Peyer's patch (tissue), 4 donors: ENCODE measurements at regions not wholly inside any gene's neighbourhood (a gene's known extent, or its start where the extent isn't known, plus 50 kb on each side); places are given as distances from the start of the nearest gene placed in this dataset.

Experiments used
- DNase-seq, 3 donors: peaks; one replicate each; pipeline ENCODE4 v3.0.0-alpha.2; 2017 to 2019
- H3K27ac ChIP-seq, 4 donors: fragments of 200-600 bp; sonication (generic); one replicate each; pipeline ENCODE4 v1.5.1; 2016 to 2019
- H3K27me3 ChIP-seq, 2 donors: fragments of 200-600 bp; sonication (generic); one replicate each; pipeline ENCODE4 v1.5.1; 2019
- H3K36me3 ChIP-seq, 3 donors: fragments of 200-600 bp; sonication (generic); one replicate each; pipeline ENCODE4 v1.5.1; 2016 to 2019
- H3K4me1 ChIP-seq, 4 donors: fragments of 200-600 bp; sonication (generic); one replicate each; pipeline ENCODE4 v1.5.1; 2016 to 2019
- H3K4me3 ChIP-seq, 4 donors: fragments of 200-600 bp; sonication (generic); 1 replicate in 3 of 4; 2 replicates in 1 of 4; pipeline ENCODE4 v1.5.1; 2016 to 2019; ENCODE audit warnings: mild to moderate bottlenecking in 1 of 4
- H3K9me3 ChIP-seq, 4 donors: fragments of 200-600 bp; sonication (generic); one replicate each; pipeline ENCODE4 v1.5.1; 2016 to 2019; ENCODE audit warnings: mild to moderate bottlenecking in 1 of 4
- CTCF ChIP-seq, 6 experiments: fragments of 450-650 bp in 4 of 6; fragments of 200-600 bp in 2 of 6; sonication (generic) in 1 of 6; IDR thresholded peaks; one replicate each; pipeline ENCODE4 v1.5.1; 2017 to 2019; ENCODE audit warnings: antibody characterized with exemption in 6 of 6, mild to moderate bottlenecking in 3 of 6, moderate library complexity in 1 of 6
- POLR2A ChIP-seq, 2 donors: fragments of 450-650 bp; IDR thresholded peaks; one replicate each; pipeline ENCODE4 v1.5.1; 2017; ENCODE audit warnings: antibody characterized with exemption in 2 of 2, mild to moderate bottlenecking in 2 of 2, moderate library complexity in 2 of 2

GRCh38 chr14:56036353-56036752, 81.9 kb upstream of the PELI2 start:
- Histone ChIP-seq H3K9me3 (no peaks in the 10 kb centered on the region), H3K4me1 (no peaks in the 10 kb centered on the region), H3K27me3 (no peaks in the 10 kb centered on the region), H3K27ac (no peak overlapping the region), H3K36me3 (no peaks in the 10 kb centered on the region), H3K4me3 (no peak overlapping the region)
- DNase-seq = no peak
- TF ChIP-seq POLR2A (IDR thresholded peaks at IDR 0.05) = no peak

- Histone ChIP-seq H3K27me3 (no peaks in the 10 kb centered on the region), H3K4me3 (no peak overlapping the region), H3K4me1 (no peaks in the 10 kb centered on the region), H3K27ac (no peak overlapping the region), H3K36me3 (no peaks in the 10 kb centered on the region), H3K9me3 (no peaks in the 10 kb centered on the region)
- no peak for DNase-seq
- TF ChIP-seq CTCF (IDR thresholded peaks at IDR 0.05) (no peak), POLR2A (IDR thresholded peaks at IDR 0.05) (no peak)
Measured at GRCh38 chr14:56040121-56040520, 78.1 kb upstream of the PELI2 start.

GRCh38 chr14:56044196-56044595, 74.0 kb upstream of the PELI2 start:
- Histone ChIP-seq H3K36me3 (no peaks in the 10 kb centered on the region), H3K27me3 (no peaks in the 10 kb centered on the region), H3K4me1 (no peaks in the 10 kb centered on the region), H3K4me3 (no peak overlapping the region), H3K9me3 (no peaks in the 10 kb centered on the region), H3K27ac (no peak overlapping the region)
- DNase-seq = no peak
- TF ChIP-seq CTCF (IDR thresholded peaks at IDR 0.05) (no peak), POLR2A (IDR thresholded peaks at IDR 0.05) (no peak)

GRCh38 chr14:56046546-56046945, 71.7 kb upstream of the PELI2 start:
- H3K27me3 ChIP-seq = no peaks in the 10 kb centered on the region
- H3K4me1 ChIP-seq = no peaks in the 10 kb centered on the region
- DNase-seq = no peak
- no peaks in the 10 kb centered on the region for H3K36me3 ChIP-seq
- TF ChIP-seq POLR2A (IDR thresholded peaks at IDR 0.05) (no peak), CTCF (IDR thresholded peaks at IDR 0.05) (no peak)
- H3K9me3 ChIP-seq = no peaks in the 10 kb centered on the region
- no peak overlapping the region for H3K27ac ChIP-seq
- no peak overlapping the region for H3K4me3 ChIP-seq

GRCh38 chr14:56046996-56047395, 71.2 kb upstream of the PELI2 start:
- Histone ChIP-seq H3K4me1 (no peaks in the 10 kb centered on the region), H3K4me3 (no peak overlapping the region), H3K36me3 (no peaks in the 10 kb centered on the region), H3K27ac (no peak overlapping the region), H3K9me3 (no peaks in the 10 kb centered on the region), H3K27me3 (no peaks in the 10 kb centered on the region)
- no peak for DNase-seq
- no peak for TF ChIP-seq CTCF (IDR thresholded peaks at IDR 0.05)
- no peak for TF ChIP-seq POLR2A (IDR thresholded peaks at IDR 0.05)

- no peaks in the 10 kb centered on the region for H3K4me1 ChIP-seq
- no peak overlapping the region for H3K27ac ChIP-seq
- DNase-seq = no peak
- H3K36me3 ChIP-seq = no peaks in the 10 kb centered on the region
- H3K27me3 ChIP-seq = no peaks in the 10 kb centered on the region
- H3K9me3 ChIP-seq = no peaks in the 10 kb centered on the region
- H3K4me3 ChIP-seq = no peak overlapping the region
- no peak for TF ChIP-seq POLR2A (IDR thresholded peaks at IDR 0.05)
Measured at GRCh38 chr14:56049536-56049935, 68.7 kb upstream of the PELI2 start.

- Histone ChIP-seq H3K9me3 (no peaks in the 10 kb centered on the region), H3K27ac (no peak overlapping the region), H3K36me3 (no peaks in the 10 kb centered on the region), H3K27me3 (no peaks in the 10 kb centered on the region), H3K4me1 (no peaks in the 10 kb centered on the region), H3K4me3 (no peak overlapping the region)
- TF ChIP-seq CTCF (IDR thresholded peaks at IDR 0.05) (no peak), POLR2A (IDR thresholded peaks at IDR 0.05) (no peak)
- DNase-seq = no peak
Measured at GRCh38 chr14:56055511-56055910, 62.7 kb upstream of the PELI2 start.
